Sigmoid colon (tissue), 6 donors: ENCODE measurements at regions not wholly inside any gene's neighbourhood (a gene's known extent, or its start where the extent isn't known, plus 50 kb on each side); places are given as distances from the start of the nearest gene placed in this dataset.

Experiments
- DNase-seq: peaks from one replicate; pipeline ENCODE4 v3.0.0-alpha.2; 2019
- H3K27ac ChIP-seq, 4 donors: fragments of 200-600 bp; sonication (generic); one replicate each; pipeline ENCODE4 v1.5.1; 2016 to 2019; ENCODE audit warnings: mild to moderate bottlenecking in 1 of 4
- H3K27me3 ChIP-seq, 3 donors: fragments of 200-600 bp; sonication (generic); one replicate each; pipeline ENCODE4 v1.5.1; 2019; ENCODE audit warnings: mild to moderate bottlenecking in 1 of 3
- H3K36me3 ChIP-seq, 4 donors: fragments of 200-600 bp; sonication (generic); one replicate each; pipeline ENCODE4 v1.5.1; 2016 to 2019
- H3K4me1 ChIP-seq, 4 donors: fragments of 200-600 bp; sonication (generic); one replicate each; pipeline ENCODE4 v1.5.1; 2017 to 2019
- H3K4me3 ChIP-seq, 4 donors: fragments of 200-600 bp; sonication (generic); one replicate each; pipeline ENCODE4 v1.5.1; 2017 to 2019; ENCODE audit warnings: mild to moderate bottlenecking in 2 of 4, moderate library complexity in 1 of 4
- H3K9me3 ChIP-seq, 4 donors: fragments of 200-600 bp in 3 of 4; sonication (generic) in 3 of 4; one replicate each; pipeline versions ENCODE4 v1.5.1 to v1.6.1; 2013 to 2019
- EP300 ChIP-seq, 4 donors: sonication (generic); formaldehyde crosslinking; IDR thresholded peaks; one replicate each; pipeline ENCODE4 v1.6.1; 2017; ENCODE audit warnings: antibody characterized with exemption in 4 of 4
- POLR2A ChIP-seq, 2 donors: fragments of 450-650 bp; IDR thresholded peaks; one replicate each; pipeline ENCODE4 v1.6.1; 2016; ENCODE audit warnings: antibody characterized with exemption in 2 of 2, mild to moderate bottlenecking in 2 of 2, moderate library complexity in 2 of 2
- POLR2AphosphoS5 ChIP-seq, 4 donors: sonication (generic); formaldehyde crosslinking; IDR thresholded peaks; one replicate each; pipeline ENCODE4 v1.6.1; 2017; ENCODE audit warnings: antibody characterized with exemption in 4 of 4
- WGBS, 2 donors: extraction: QIAGEN DNeasy Blood & Tissue Kit; methylation state at CpG; one replicate each; pipeline ENCODE4 v1.1.7; 2013; 5-methylcytosine and 5-hydroxymethylcytosine counted together
- intact Hi-C: fragments of 100-400 bp; cut with DNase I; formaldehyde crosslinking; loops from one replicate; pipeline ENCODE4 v1.15.1; 2023
- TF ChIP-seq, protein P1 (sequence below), 4 experiments: fragments of 450-650 bp in 3 of 4; fragments of 200-600 bp in 1 of 4; IDR thresholded peaks; one replicate each; pipeline ENCODE4 v1.5.1; 2016 to 2019; ENCODE audit warnings: antibody characterized with exemption in 4 of 4, mild to moderate bottlenecking in 3 of 4, moderate library complexity in 2 of 4
- donor health status: healthy with polysubstance abuse.
- donor health status: healthy.

DNA sequence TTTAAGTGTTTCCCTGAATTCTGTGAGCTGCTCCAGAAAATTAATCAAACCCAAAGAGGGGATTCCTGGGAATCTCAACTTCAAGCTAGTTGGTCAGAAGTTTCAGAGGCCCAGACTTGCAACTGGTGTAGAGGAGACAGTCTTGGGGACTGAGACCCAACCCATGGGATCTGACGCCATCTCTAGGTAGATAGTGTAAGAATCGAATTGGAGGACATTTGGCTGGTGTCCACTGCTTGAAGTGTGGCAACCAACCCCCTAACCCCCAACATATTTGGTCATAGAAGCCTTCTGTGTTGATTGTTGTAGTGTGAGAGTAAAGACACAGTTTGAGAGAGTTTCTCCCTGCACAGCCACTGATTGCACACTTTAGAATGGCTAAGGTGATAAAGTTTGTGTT is 103.5 kb upstream of the CARMIL1 start:
- TF ChIP-seq, protein P1, sequence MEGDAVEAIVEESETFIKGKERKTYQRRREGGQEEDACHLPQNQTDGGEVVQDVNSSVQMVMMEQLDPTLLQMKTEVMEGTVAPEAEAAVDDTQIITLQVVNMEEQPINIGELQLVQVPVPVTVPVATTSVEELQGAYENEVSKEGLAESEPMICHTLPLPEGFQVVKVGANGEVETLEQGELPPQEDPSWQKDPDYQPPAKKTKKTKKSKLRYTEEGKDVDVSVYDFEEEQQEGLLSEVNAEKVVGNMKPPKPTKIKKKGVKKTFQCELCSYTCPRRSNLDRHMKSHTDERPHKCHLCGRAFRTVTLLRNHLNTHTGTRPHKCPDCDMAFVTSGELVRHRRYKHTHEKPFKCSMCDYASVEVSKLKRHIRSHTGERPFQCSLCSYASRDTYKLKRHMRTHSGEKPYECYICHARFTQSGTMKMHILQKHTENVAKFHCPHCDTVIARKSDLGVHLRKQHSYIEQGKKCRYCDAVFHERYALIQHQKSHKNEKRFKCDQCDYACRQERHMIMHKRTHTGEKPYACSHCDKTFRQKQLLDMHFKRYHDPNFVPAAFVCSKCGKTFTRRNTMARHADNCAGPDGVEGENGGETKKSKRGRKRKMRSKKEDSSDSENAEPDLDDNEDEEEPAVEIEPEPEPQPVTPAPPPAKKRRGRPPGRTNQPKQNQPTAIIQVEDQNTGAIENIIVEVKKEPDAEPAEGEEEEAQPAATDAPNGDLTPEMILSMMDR (IDR thresholded peaks at IDR 0.05) = no peak
- TF ChIP-seq POLR2AphosphoS5 (IDR thresholded peaks at IDR 0.05) = no peak
- TF ChIP-seq EP300 (IDR thresholded peaks at IDR 0.05) = no peak
- Histone ChIP-seq H3K4me3 (no peak overlapping the region), H3K27me3 (no peaks in the 10 kb centered on the region), H3K4me1 (peaks cover 0 to 55% (median 30%) of the 10 kb centered on the region in 4 donors), H3K27ac (peak overlapping the region in 3 of 4 donors; percentile 6 to 69 (median 26)), H3K36me3 (no peaks in the 10 kb centered on the region), H3K9me3 (no peaks in the 10 kb centered on the region)
- intact Hi-C loops = loop anchor here (5.0 kb wide), 1 partner anchor 38 kb away; no protein-coding TSS in a partner anchor
- 84 to 86% methylated on average over 2 of the region's 2 CpGs for WGBS, 2 donors
- no peak for DNase-seq

DNA sequence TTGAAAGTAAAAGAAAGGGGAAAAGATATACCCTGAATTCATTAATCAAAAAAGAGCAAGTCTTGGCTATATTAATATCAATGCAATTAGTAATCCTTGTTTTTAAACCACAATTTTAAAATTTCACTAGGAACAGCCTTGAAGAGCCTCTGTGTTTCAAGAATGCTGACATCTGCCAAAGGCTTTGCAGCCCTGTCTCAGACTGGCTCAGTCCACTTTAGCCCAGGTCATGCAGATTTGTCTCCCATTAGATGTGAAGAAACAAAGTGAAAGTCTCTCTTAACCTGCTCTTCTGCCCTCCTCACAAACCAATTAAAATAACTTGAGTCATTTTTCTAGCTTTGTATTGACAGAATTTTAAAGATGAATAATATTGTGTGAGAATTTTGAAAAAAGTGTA is 102.7 kb upstream of the CARMIL1 start:
- DNase-seq = no peak
- H3K36me3 ChIP-seq = no peaks in the 10 kb centered on the region
- no peak for TF ChIP-seq EP300 (IDR thresholded peaks at IDR 0.05)
- H3K9me3 ChIP-seq = no peaks in the 10 kb centered on the region
- H3K27me3 ChIP-seq = no peaks in the 10 kb centered on the region
- no peak overlapping the region for H3K27ac ChIP-seq
- peaks cover 0 to 55% (median 30%) of the 10 kb centered on the region in 4 donors for H3K4me1 ChIP-seq
- no peak overlapping the region for H3K4me3 ChIP-seq
- intact Hi-C loops = loop anchor here (5.0 kb wide), 1 partner anchor 39 kb away; no protein-coding TSS in a partner anchor

DNA sequence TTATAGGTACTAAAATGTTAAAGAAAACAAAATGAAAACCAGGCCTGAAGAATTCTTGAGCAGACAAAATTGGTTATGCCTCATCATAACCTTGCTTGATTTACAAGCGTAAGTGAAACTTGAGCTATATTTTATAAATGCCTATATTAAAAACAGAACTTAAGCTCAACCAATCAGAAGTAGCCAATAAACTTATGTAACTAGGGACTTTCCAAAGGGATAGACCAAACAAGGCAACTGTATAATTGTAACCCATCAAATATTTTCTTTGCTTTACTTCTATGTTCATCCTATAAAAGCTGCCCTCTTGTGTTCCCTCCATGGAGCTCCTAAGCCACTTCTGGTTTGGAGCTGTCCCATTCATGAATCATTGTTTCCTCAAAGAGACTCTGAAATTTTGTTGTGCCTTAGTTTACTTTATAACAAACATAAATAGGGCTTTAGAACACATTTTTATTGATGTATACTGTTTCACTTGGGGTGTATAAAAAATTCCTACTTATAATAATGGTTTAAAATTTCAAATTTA is 101.6 kb upstream of the CARMIL1 start:
- Histone ChIP-seq H3K4me3 (no peak overlapping the region), H3K4me1 (peaks cover 0 to 55% (median 31%) of the 10 kb centered on the region in 4 donors), H3K36me3 (no peaks in the 10 kb centered on the region), H3K27me3 (no peaks in the 10 kb centered on the region), H3K9me3 (no peaks in the 10 kb centered on the region), H3K27ac (peak overlapping the region in 2 of 4 donors; percentile 77 to 87)
- no peak for TF ChIP-seq POLR2A (IDR thresholded peaks at IDR 0.05)
- TF ChIP-seq, protein P1 (IDR thresholded peaks at IDR 0.05) = no peak
- WGBS, 2 donors = 92 to 94% methylated on average over 1 of the region's 1 CpG
- intact Hi-C loops = loop anchor here (5.0 kb wide), 1 partner anchor 40 kb away; no protein-coding TSS in a partner anchor
- DNase-seq = no peak

DNA sequence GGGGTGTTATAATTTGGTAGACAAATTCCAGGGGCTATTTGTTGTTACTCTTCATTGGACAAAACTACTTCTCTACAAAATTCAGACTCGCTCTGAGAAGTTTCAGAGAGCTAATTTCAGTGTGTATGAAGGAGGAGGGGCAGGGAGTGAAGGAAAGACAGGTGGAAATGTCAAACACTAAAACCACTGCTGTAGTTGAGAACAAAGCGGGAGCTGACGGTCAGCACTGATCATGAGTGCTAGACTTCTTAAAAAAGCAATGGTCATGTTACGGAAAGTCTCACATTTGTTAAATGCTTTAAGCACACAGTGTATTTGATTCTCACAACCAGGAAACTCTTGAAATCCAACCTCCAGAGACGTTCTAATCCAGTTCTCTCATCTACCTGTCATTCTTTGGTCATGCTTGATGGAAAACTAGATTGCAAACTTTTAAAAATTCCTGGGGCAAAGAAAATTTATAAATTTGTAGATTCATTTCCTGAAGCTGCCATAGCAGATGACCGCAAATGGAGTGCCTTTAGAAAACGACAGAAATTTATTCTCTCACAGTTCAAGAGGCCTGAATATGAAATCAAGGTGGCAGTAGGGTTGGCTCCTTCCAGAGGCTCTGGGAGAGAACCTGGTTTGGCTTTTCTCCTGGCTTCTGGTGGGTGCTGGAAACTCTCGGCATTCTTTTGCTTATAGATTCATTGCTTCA is 100.7 kb upstream of the CARMIL1 start:
- 66 to 90% methylated on average over 8 of the region's 8 CpGs for WGBS, 2 donors
- Histone ChIP-seq H3K27ac (peak overlapping the region; percentile 62 to 87 (median 72)), H3K4me1 (peaks cover 0 to 53% (median 31%) of the 10 kb centered on the region in 4 donors), H3K36me3 (no peaks in the 10 kb centered on the region), H3K27me3 (no peaks in the 10 kb centered on the region), H3K9me3 (no peaks in the 10 kb centered on the region), H3K4me3 (no peak overlapping the region)
- intact Hi-C loops = loop anchor here (5.0 kb wide), 1 partner anchor 41 kb away; no protein-coding TSS in a partner anchor
- no peak for DNase-seq
- TF ChIP-seq POLR2A (IDR thresholded peaks at IDR 0.05) = no peak
- TF ChIP-seq EP300 (IDR thresholded peaks at IDR 0.05) = no peak
- no peak for TF ChIP-seq POLR2AphosphoS5 (IDR thresholded peaks at IDR 0.05)
- TF ChIP-seq, protein P1 (IDR thresholded peaks at IDR 0.05) = no peak

DNA sequence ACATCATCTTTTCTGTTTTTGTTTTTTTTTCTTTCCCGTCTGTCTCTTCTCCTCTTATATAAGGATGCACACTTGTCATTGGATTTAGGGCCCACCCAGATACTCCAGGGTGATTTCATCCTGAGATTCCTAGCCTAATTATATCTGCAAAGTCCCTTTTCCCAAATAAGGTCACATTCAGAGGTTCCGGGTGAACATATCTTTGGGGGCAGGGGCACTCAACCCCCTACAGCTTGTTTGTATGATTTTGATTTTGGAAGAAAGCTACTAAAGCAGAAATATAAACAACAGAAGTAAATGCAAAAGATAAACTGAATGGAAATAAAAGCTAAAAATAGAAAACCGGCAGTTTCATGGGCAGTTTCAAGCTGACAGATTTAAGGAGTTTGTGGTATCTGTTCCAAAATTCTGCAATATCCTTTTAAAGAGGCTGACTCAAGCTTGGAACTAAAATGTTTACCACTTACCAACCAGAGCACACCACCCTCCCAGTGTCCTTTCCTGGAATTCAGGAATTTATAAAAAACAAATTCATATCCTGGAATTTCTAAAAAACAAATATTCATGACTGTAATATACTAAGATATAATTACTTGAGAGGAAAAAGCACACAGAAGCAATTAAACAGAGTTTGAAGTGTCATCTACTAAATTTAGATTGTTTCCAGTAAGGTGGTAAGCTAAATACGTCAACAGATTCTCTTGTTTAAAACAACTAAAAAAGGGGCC is 100.0 kb upstream of the CARMIL1 start:
- peak overlapping the region; percentile 62 to 87 (median 72) for H3K27ac ChIP-seq
- no peaks in the 10 kb centered on the region for H3K36me3 ChIP-seq
- no peak overlapping the region for H3K4me3 ChIP-seq
- H3K27me3 ChIP-seq = no peaks in the 10 kb centered on the region
- no peaks in the 10 kb centered on the region for H3K9me3 ChIP-seq
- no peak for DNase-seq
- intact Hi-C loops = loop anchor here (5.0 kb wide), 1 partner anchor 42 kb away; no protein-coding TSS in a partner anchor
- H3K4me1 ChIP-seq = peaks cover 0 to 45% (median 29%) of the 10 kb centered on the region in 4 donors
- TF ChIP-seq, protein P1 (IDR thresholded peaks at IDR 0.05) = no peak
- peak in 3 of 4 donors; percentile 35 to 62 (median 50) for TF ChIP-seq EP300 (IDR thresholded peaks at IDR 0.05)
- TF ChIP-seq POLR2AphosphoS5 (IDR thresholded peaks at IDR 0.05) = peak; percentile 51 to 81 (median 76)
- 48 to 80% methylated on average over 4 of the region's 4 CpGs for WGBS, 2 donors
